K562 (cell line): ENCODE measurements at regions not wholly inside any gene's neighbourhood (a gene's known extent, or its start where the extent isn't known, plus 50 kb on each side); places are given as distances from the start of the nearest gene placed in this dataset.
"Not testable (repeated sequence)": the region's sequence is repeated elsewhere in the genome, so short reads cannot be mapped to it uniquely, and the experiment has no call there.

ENCODE experiments used
- FOXM1 ChIP-seq, 2 experiments: fragments of 450-650 bp in 1 of 2; sonication (generic) in 1 of 2; formaldehyde crosslinking in 1 of 2; IDR thresholded peaks; 2 replicates each; pipeline versions ENCODE4 v1.6.1 to v1.9.0; 2017 to 2022; ENCODE audit warnings: low read depth in 2 of 2, mild to moderate bottlenecking in 2 of 2, missing genetic modification reagents in 1 of 2, moderate library complexity in 1 of 2
- MTA2 ChIP-seq: fragments of 450-650 bp; IDR thresholded peaks from 2 replicates; pipeline ENCODE4 v1.6.1; 2016; ENCODE audit warnings: low read depth
- NELFE ChIP-seq: IDR thresholded peaks from 2 replicates; pipeline ENCODE4 v1.6.1; 2011; ENCODE audit warnings: mild to moderate bottlenecking; ENCODE audit not compliant: insufficient read depth, insufficient read length
- RFX5 ChIP-seq: IDR thresholded peaks from 2 replicates; pipeline ENCODE4 v1.6.1; 2011; ENCODE audit warnings: low read depth, mild to moderate bottlenecking, improper control_type of control experiment, low read length
- SIRT6 ChIP-seq: IDR thresholded peaks from one replicate; pipeline ENCODE4 v1.6.1; 2012; ENCODE audit warnings: low read depth, mild to moderate bottlenecking, control low read depth, inconsistent platforms, low read length, moderate library complexity
- SMC3 ChIP-seq: conservative IDR thresholded peaks from 2 replicates; pipeline ENCODE4 v1.6.1; 2011; ENCODE audit warnings: low read depth, low read length, improper control_type of control experiment; ENCODE audit not compliant: insufficient read depth
- TCF3 ChIP-seq: sonication (generic); formaldehyde crosslinking; IDR thresholded peaks from 2 replicates; pipeline ENCODE4 v1.4.0; 2020; ENCODE audit warnings: mild to moderate bottlenecking, missing genetic modification reagents
- ZFX ChIP-seq: sonication (generic); formaldehyde crosslinking; IDR thresholded peaks from 2 replicates; pipeline ENCODE4 v1.8.0; 2022; ENCODE audit warnings: mild to moderate bottlenecking, missing genetic modification reagents, moderate library complexity
- TF ChIP-seq, protein P1 (sequence below), 3 experiments: IDR thresholded peaks in 2 of 3; conservative IDR thresholded peaks in 1 of 3; 2 replicates each; pipeline ENCODE4 v1.5.1; 2011 to 2012; ENCODE audit warnings: low read length in 3 of 3, mild to moderate bottlenecking in 3 of 3, control low read depth in 2 of 3, improper control_type of control experiment in 1 of 3, inconsistent platforms in 1 of 3, low read depth in 1 of 3, mixed read lengths in 1 of 3, moderate library complexity in 1 of 3; ENCODE audit not compliant: insufficient read depth in 2 of 3
- TF ChIP-seq, protein P2 (sequence below), 2 experiments: fragments of 450-650 bp; IDR thresholded peaks; 2 replicates each; pipeline ENCODE4 v1.6.1; 2016

DNA sequence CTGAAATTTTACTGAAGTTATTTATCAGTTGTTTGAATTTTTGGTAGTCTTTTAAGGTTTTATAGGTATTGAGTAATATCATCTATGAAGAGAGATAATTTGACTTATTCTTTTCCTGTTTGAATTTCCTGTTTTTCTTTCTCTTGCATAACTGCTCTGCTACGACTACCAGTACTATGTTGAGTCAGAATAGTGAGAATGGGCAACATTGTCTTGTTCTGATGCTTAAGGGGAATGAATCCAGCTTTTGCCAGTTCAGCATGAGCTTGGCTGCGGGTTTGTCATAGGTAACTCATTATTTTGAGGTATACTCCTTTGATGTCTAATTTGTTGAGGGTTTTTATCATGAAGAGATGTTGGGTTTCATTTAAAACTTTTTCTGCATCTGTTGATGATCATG is 102.2 kb downstream of the MALL start:
- not testable (repeated sequence) for TF ChIP-seq SMC3; NELFE; TCF3; RFX5; SIRT6; MTA2; ZFX (CRISPR knock-in tag); FOXM1 (IDR thresholded peaks at IDR 0.05; ENCODE audit: low read depth); FOXM1 (CRISPR knock-in tag; IDR thresholded peaks at IDR 0.05; ENCODE audit: low read depth)
- TF ChIP-seq, protein P1, sequence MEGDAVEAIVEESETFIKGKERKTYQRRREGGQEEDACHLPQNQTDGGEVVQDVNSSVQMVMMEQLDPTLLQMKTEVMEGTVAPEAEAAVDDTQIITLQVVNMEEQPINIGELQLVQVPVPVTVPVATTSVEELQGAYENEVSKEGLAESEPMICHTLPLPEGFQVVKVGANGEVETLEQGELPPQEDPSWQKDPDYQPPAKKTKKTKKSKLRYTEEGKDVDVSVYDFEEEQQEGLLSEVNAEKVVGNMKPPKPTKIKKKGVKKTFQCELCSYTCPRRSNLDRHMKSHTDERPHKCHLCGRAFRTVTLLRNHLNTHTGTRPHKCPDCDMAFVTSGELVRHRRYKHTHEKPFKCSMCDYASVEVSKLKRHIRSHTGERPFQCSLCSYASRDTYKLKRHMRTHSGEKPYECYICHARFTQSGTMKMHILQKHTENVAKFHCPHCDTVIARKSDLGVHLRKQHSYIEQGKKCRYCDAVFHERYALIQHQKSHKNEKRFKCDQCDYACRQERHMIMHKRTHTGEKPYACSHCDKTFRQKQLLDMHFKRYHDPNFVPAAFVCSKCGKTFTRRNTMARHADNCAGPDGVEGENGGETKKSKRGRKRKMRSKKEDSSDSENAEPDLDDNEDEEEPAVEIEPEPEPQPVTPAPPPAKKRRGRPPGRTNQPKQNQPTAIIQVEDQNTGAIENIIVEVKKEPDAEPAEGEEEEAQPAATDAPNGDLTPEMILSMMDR (IDR thresholded peaks at IDR 0.05 in 2 of 3, conservative IDR thresholded peaks at IDR 0.05 in 1 of 3; ENCODE audit: insufficient read depth in 2 of 3, low read depth in 1 of 3, low read length in 3 of 3), result not testable (repeated sequence)
- TF ChIP-seq, protein P2, sequence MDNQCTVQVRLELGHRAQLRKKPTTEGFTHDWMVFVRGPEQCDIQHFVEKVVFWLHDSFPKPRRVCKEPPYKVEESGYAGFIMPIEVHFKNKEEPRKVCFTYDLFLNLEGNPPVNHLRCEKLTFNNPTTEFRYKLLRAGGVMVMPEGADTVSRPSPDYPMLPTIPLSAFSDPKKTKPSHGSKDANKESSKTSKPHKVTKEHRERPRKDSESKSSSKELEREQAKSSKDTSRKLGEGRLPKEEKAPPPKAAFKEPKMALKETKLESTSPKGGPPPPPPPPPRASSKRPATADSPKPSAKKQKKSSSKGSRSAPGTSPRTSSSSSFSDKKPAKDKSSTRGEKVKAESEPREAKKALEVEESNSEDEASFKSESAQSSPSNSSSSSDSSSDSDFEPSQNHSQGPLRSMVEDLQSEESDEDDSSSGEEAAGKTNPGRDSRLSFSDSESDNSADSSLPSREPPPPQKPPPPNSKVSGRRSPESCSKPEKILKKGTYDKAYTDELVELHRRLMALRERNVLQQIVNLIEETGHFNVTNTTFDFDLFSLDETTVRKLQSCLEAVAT (IDR thresholded peaks at IDR 0.05), result not testable (repeated sequence)
